Kidney epithelial cell (primary cell): ENCODE measurements at regions not wholly inside any gene's neighbourhood (a gene's known extent, or its start where the extent isn't known, plus 50 kb on each side); places are given as distances from the start of the nearest gene placed in this dataset.

Source experiments
- DNase-seq: peaks from one replicate; pipeline ENCODE4 v3.0.0-alpha.2; 2010; ENCODE audit warnings: low read depth
- H3K27me3 ChIP-seq: 2 replicates; pipeline ENCODE4 v1.6.0; 2011; ENCODE audit warnings: low read length; ENCODE audit not compliant: control insufficient read depth, insufficient read depth
- H3K36me3 ChIP-seq: 2 replicates; pipeline ENCODE4 v1.5.1; 2011; ENCODE audit warnings: low read length; ENCODE audit not compliant: control insufficient read depth, insufficient read depth
- H3K4me3 ChIP-seq: 2 replicates; pipeline ENCODE4 v1.5.1; 2011; ENCODE audit warnings: low read depth, mild to moderate bottlenecking, control low read depth, low read length
- CTCF ChIP-seq: IDR thresholded peaks from 2 replicates; pipeline ENCODE4 v1.5.1; 2011; ENCODE audit warnings: mild to moderate bottlenecking, moderate library complexity, low read length, control low read depth, inconsistent platforms; ENCODE audit not compliant: insufficient read depth, poor library complexity, severe bottlenecking

- no peak for DNase-seq
- Histone ChIP-seq H3K36me3 (no peaks in the 10 kb centered on the region), H3K4me3 (no peak overlapping the region), H3K27me3 (no peaks in the 10 kb centered on the region)
- no peak for TF ChIP-seq CTCF
Measured at GRCh38 chr11:127259102-127259501, 258.5 kb upstream of the KIRREL3 start.

GRCh38 chr11:127255209-127255608, 254.6 kb upstream of the KIRREL3 start:
- no peak for DNase-seq
- no peaks in the 10 kb centered on the region for H3K36me3 ChIP-seq
- TF ChIP-seq CTCF: no peak
- no peak overlapping the region for H3K4me3 ChIP-seq
- no peaks in the 10 kb centered on the region for H3K27me3 ChIP-seq

- no peak for TF ChIP-seq CTCF
- no peaks in the 10 kb centered on the region for H3K27me3 ChIP-seq
- H3K4me3 ChIP-seq: no peak overlapping the region
- DNase-seq: no peak
- H3K36me3 ChIP-seq: no peaks in the 10 kb centered on the region
Measured at GRCh38 chr11:127252321-127252720, 251.8 kb upstream of the KIRREL3 start.

GRCh38 chr11:127249576-127249975, 249.0 kb upstream of the KIRREL3 start:
- Histone ChIP-seq H3K4me3 (no peak overlapping the region), H3K27me3 (no peaks in the 10 kb centered on the region), H3K36me3 (no peaks in the 10 kb centered on the region)
- DNase-seq: no peak
- TF ChIP-seq CTCF: no peak

GRCh38 chr11:127248476-127248875, 247.9 kb upstream of the KIRREL3 start:
- no peak for DNase-seq
- H3K27me3 ChIP-seq: no peaks in the 10 kb centered on the region
- H3K36me3 ChIP-seq: no peaks in the 10 kb centered on the region
- no peak for TF ChIP-seq CTCF
- H3K4me3 ChIP-seq: no peak overlapping the region

- no peak for DNase-seq
- H3K27me3 ChIP-seq: peaks cover 2% of the 10 kb centered on the region
- no peaks in the 10 kb centered on the region for H3K36me3 ChIP-seq
- no peak overlapping the region for H3K4me3 ChIP-seq
- no peak for TF ChIP-seq CTCF
Measured at GRCh38 chr11:127247261-127247851, 246.8 kb upstream of the KIRREL3 start.
